A549 (cell line): ENCODE measurements at regions not wholly inside any gene's neighbourhood (a gene's known extent, or its start where the extent isn't known, plus 50 kb on each side); places are given as distances from the start of the nearest gene placed in this dataset.

Experiments used
- ATAC-seq, 2 experiments: fragments of 200-7000 bp in 1 of 2; fragments of >200 bp in 1 of 2; cut with Nextera tagmentation in 1 of 2; cut with Tn5 transposase in 1 of 2; 3 replicates each; pipeline versions ENCODE4 v1.8.0 to v1.9.1; 2018 to 2020; ENCODE audit warnings: mild to moderate bottlenecking in 1 of 2, moderate library complexity in 1 of 2
- CTCF ChIA-PET: fragments of 300-600 bp; sonication (Branson Sonifier 250); formaldehyde crosslinking; extraction: SDS; loops from one replicate; lab custom pipeline; 2021; ENCODE audit warnings: antibody characterized with exemption, inconsistent platforms; lab: Yijun Ruan, JAX
- POLR2A ChIA-PET: fragments of 350-600 bp; formaldehyde crosslinking; extraction: SDS; loops from one replicate; lab custom pipeline; 2021; ENCODE audit warnings: antibody characterized with exemption, inconsistent platforms; lab: Yijun Ruan, JAX
- DNase-seq, 2 experiments: peaks; one replicate each; pipeline versions ENCODE4 v3.0.0 to v3.0.0-alpha.2; 2011 to 2016; ENCODE audit warnings: low read depth in 1 of 2, low spot score in 1 of 2
- FAIRE-seq: peaks from 2 replicates; lab custom pipeline; 2011; peaks lifted over from hg19 to GRCh38; lab: Jason Lieb, UNC
- H3K27ac ChIP-seq, 2 experiments: fragments of >200 bp; sonication (Bioruptor Twin); formaldehyde crosslinking; 3 replicates each; pipeline ENCODE4 v1.5.1; 2016 to 2017
- H3K4me1 ChIP-seq: fragments of >200 bp; sonication (Bioruptor Twin); formaldehyde crosslinking; 3 replicates; pipeline ENCODE4 v1.6.1; 2016
- H3K4me2 ChIP-seq: fragments of >200 bp; sonication (Bioruptor Twin); formaldehyde crosslinking; 3 replicates; pipeline ENCODE4 v1.6.1; 2016
- H3K4me3 ChIP-seq: fragments of >200 bp; sonication (Bioruptor Twin); formaldehyde crosslinking; 3 replicates; pipeline ENCODE4 v1.5.1; 2016
- H3K9me3 ChIP-seq: fragments of >200 bp; sonication (Bioruptor Twin); formaldehyde crosslinking; 3 replicates; pipeline ENCODE4 v1.6.1; 2016
- CBX8 ChIP-seq: fragments of 200-600 bp; sonication (generic); IDR thresholded peaks from 2 replicates; pipeline ENCODE4 v1.6.1; 2016
- CEBPB ChIP-seq, 2 experiments: fragments of >200 bp in 1 of 2; sonication (Bioruptor Twin) in 1 of 2; formaldehyde crosslinking in 1 of 2; IDR thresholded peaks; 2 replicates each; pipeline ENCODE4 v1.6.1; 2012 to 2016
- EHF ChIP-seq: fragments of 250-450 bp; sonication (Bioruptor Pico); IDR thresholded peaks from 2 replicates; pipeline ENCODE4 v1.5.0; 2020; ENCODE audit warnings: mild to moderate bottlenecking
- ESRRA ChIP-seq: fragments of 150-350 bp; IDR thresholded peaks from 2 replicates; pipeline ENCODE4 v1.6.1; 2014; ENCODE audit warnings: mild to moderate bottlenecking, low read length, borderline replicate concordance
- HEYL ChIP-seq: fragments of 250-450 bp; sonication (Bioruptor Pico); IDR thresholded peaks from 2 replicates; pipeline ENCODE4 v1.8.0; 2021; ENCODE audit warnings: mild to moderate bottlenecking, moderate library complexity
- HOXB13 ChIP-seq: fragments of 250-450 bp; sonication (Bioruptor Pico); IDR thresholded peaks from 2 replicates; pipeline ENCODE4 v1.5.0; 2020; ENCODE audit warnings: low read depth, mild to moderate bottlenecking, moderate library complexity
- JUN ChIP-seq, 2 experiments: fragments of >200 bp; sonication (Bioruptor Twin); formaldehyde crosslinking; IDR thresholded peaks; 2 replicates in 1 of 2; 3 replicates in 1 of 2; pipeline ENCODE4 v1.6.1; 2016 to 2017
- KDM5A ChIP-seq: fragments of 200-600 bp; sonication (generic); IDR thresholded peaks from 2 replicates; pipeline ENCODE4 v1.6.1; 2016; ENCODE audit warnings: antibody characterized with exemption, mild to moderate bottlenecking
- MAFK ChIP-seq: fragments of 450-650 bp; IDR thresholded peaks from 2 replicates; pipeline ENCODE4 v1.6.1; 2014; ENCODE audit not compliant: partially characterized antibody
- MYC ChIP-seq: IDR thresholded peaks from 2 replicates; pipeline ENCODE4 v1.6.1; 2012; ENCODE audit warnings: mild to moderate bottlenecking, inconsistent platforms, low read length, improper control_type of control experiment, borderline replicate concordance
- NFE2L2 ChIP-seq: fragments of 150-350 bp; conservative IDR thresholded peaks from 2 replicates; pipeline ENCODE4 v1.6.1; 2014; ENCODE audit warnings: low read length
- NPAS2 ChIP-seq: fragments of 250-450 bp; sonication (Bioruptor Pico); IDR thresholded peaks from 2 replicates; pipeline ENCODE4 v1.8.0; 2022; ENCODE audit warnings: mild to moderate bottlenecking, moderate library complexity, borderline replicate concordance
- POLR2A ChIP-seq: IDR thresholded peaks from 2 replicates; pipeline ENCODE4 v1.6.1; 2012; ENCODE audit warnings: mild to moderate bottlenecking, low read length
- RARB ChIP-seq: fragments of 250-450 bp; sonication (Bioruptor Pico); IDR thresholded peaks from 2 replicates; pipeline ENCODE4 v1.8.0; 2021; ENCODE audit warnings: mild to moderate bottlenecking, moderate library complexity
- SREBF2 ChIP-seq: fragments of 450-650 bp; IDR thresholded peaks from 2 replicates; pipeline ENCODE4 v1.6.1; 2014; ENCODE audit warnings: mild to moderate bottlenecking, moderate library complexity
- TFCP2L1 ChIP-seq: fragments of 250-450 bp; sonication (Bioruptor Pico); IDR thresholded peaks from 2 replicates; pipeline ENCODE4 v1.5.0; 2021; ENCODE audit warnings: mild to moderate bottlenecking
- TP53 ChIP-seq: fragments of 250-450 bp; sonication (Bioruptor Pico); IDR thresholded peaks from 2 replicates; pipeline ENCODE4 v1.5.0; 2021; ENCODE audit warnings: mild to moderate bottlenecking, moderate library complexity
- ZC3H11A ChIP-seq: fragments of 450-650 bp; IDR thresholded peaks from 2 replicates; pipeline ENCODE4 v1.6.1; 2014; ENCODE audit warnings: antibody characterized with exemption, mild to moderate bottlenecking
- ZFP36 ChIP-seq: fragments of 450-650 bp; IDR thresholded peaks from 2 replicates; pipeline ENCODE4 v1.6.1; 2014; ENCODE audit warnings: borderline replicate concordance; ENCODE audit not compliant: partially characterized antibody
- ZSCAN20 ChIP-seq: fragments of 250-450 bp; sonication (Bioruptor Pico); IDR thresholded peaks from 2 replicates; pipeline ENCODE4 v1.8.0; 2022; ENCODE audit warnings: mild to moderate bottlenecking, moderate library complexity
- WGBS: methylation state at CpG from one replicate; pipeline ENCODE4 v1.1.6; 2017; ENCODE audit errors: missing lambda C conversion rate; 5-methylcytosine and 5-hydroxymethylcytosine counted together
- TF ChIP-seq, protein P1 (sequence below): fragments of >200 bp; sonication (Bioruptor Twin); formaldehyde crosslinking; IDR thresholded peaks from 2 replicates; pipeline ENCODE4 v1.6.1; 2016
- TF ChIP-seq, protein P2 (sequence below): fragments of 200-600 bp; sonication (generic); IDR thresholded peaks from 2 replicates; pipeline ENCODE4 v1.6.1; 2016; ENCODE audit warnings: antibody characterized with exemption, mild to moderate bottlenecking, moderate library complexity
- TF ChIP-seq, protein P3 (sequence below): IDR thresholded peaks from 2 replicates; pipeline ENCODE4 v1.6.1; 2012

DNA sequence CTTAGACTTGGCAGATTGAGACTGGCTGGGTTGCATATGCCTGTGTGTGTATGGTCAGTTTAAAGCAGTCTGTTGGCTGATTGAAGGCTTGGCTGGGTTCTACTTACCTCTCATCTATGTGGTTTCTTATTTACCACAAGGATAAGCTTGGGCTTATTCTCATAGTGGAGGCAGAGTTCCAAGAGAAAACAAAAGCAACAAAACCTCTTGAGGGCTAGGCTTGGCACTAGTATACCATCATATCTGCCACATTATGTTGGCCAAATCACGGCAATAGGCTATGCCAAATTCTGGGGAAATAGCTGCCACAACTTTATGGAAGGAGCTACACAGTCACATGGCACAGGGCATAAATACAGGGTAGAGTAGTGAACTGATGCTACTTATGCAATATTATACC lies 714.1 kb downstream of the CBLN4 start:
- POLR2A ChIA-PET: no interaction called here
- 6% methylated on average over 1 of the region's 1 CpG for WGBS
- Histone ChIP-seq H3K4me1 (no peaks in the 10 kb centered on the region), H3K27ac (no peak overlapping the region), H3K4me3 (no peak overlapping the region), H3K9me3 (no peaks in the 10 kb centered on the region), H3K4me2 (no peak overlapping the region)
- CTCF ChIA-PET: no interaction called here
- no peak for DNase-seq
- TF ChIP-seq EHF (CRISPR knock-in tag) (no peak), ZFP36 (no peak), NPAS2 (CRISPR knock-in tag) (no peak), RARB (CRISPR knock-in tag) (no peak), ZSCAN20 (CRISPR knock-in tag) (no peak), NFE2L2 (no peak), MAFK (no peak), ZC3H11A (no peak), JUN (IDR thresholded peaks at IDR 0.05) (no peak), KDM5A (no peak), CBX8 (no peak), POLR2A (no peak), TFCP2L1 (CRISPR knock-in tag) (no peak), ESRRA (no peak), SREBF2 (no peak), MYC (no peak)
- TF ChIP-seq, protein P1, sequence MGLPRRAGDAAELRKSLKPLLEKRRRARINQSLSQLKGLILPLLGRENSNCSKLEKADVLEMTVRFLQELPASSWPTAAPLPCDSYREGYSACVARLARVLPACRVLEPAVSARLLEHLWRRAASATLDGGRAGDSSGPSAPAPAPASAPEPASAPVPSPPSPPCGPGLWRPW: no peak
- TF ChIP-seq, protein P2, sequence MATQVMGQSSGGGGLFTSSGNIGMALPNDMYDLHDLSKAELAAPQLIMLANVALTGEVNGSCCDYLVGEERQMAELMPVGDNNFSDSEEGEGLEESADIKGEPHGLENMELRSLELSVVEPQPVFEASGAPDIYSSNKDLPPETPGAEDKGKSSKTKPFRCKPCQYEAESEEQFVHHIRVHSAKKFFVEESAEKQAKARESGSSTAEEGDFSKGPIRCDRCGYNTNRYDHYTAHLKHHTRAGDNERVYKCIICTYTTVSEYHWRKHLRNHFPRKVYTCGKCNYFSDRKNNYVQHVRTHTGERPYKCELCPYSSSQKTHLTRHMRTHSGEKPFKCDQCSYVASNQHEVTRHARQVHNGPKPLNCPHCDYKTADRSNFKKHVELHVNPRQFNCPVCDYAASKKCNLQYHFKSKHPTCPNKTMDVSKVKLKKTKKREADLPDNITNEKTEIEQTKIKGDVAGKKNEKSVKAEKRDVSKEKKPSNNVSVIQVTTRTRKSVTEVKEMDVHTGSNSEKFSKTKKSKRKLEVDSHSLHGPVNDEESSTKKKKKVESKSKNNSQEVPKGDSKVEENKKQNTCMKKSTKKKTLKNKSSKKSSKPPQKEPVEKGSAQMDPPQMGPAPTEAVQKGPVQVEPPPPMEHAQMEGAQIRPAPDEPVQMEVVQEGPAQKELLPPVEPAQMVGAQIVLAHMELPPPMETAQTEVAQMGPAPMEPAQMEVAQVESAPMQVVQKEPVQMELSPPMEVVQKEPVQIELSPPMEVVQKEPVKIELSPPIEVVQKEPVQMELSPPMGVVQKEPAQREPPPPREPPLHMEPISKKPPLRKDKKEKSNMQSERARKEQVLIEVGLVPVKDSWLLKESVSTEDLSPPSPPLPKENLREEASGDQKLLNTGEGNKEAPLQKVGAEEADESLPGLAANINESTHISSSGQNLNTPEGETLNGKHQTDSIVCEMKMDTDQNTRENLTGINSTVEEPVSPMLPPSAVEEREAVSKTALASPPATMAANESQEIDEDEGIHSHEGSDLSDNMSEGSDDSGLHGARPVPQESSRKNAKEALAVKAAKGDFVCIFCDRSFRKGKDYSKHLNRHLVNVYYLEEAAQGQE: no peak
- no peak for FAIRE-seq
- ATAC-seq: no peak

DNA sequence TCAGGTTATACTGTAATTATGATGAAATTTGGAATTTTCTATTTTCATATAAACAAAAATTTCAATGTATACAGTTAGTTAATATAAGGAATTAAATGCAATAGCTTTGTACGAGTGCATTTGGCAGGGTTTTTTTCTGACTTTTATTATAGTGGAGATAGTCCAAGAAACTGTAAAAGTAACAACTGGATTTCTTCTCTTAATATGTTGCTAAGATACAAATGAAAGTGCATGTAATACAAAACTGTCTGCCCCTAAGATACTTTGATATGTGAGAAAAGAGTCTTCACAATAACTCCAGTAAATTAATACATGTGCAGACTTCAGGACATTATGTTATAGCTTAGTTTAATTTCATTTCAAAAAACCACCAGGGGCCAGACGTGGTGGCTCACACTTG lies 721.4 kb downstream of the CBLN4 start:
- no peak for TF ChIP-seq HEYL (CRISPR knock-in tag)
- TF ChIP-seq TP53: no peak
- TF ChIP-seq, protein P3, sequence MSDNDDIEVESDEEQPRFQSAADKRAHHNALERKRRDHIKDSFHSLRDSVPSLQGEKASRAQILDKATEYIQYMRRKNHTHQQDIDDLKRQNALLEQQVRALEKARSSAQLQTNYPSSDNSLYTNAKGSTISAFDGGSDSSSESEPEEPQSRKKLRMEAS: no peak
- no peak for TF ChIP-seq HOXB13 (CRISPR knock-in tag)
- Histone ChIP-seq H3K27ac (no peak overlapping the region), H3K4me3 (no peak overlapping the region), H3K9me3 (no peaks in the 10 kb centered on the region), H3K4me1 (no peaks in the 10 kb centered on the region), H3K4me2 (no peak overlapping the region)
- WGBS: 2% methylated on average over 2 of the region's 2 CpGs
- ATAC-seq (no peak), FAIRE-seq (no peak), DNase-seq (no peak)
- POLR2A ChIA-PET: no interaction called here
- CTCF ChIA-PET: no interaction called here

DNA sequence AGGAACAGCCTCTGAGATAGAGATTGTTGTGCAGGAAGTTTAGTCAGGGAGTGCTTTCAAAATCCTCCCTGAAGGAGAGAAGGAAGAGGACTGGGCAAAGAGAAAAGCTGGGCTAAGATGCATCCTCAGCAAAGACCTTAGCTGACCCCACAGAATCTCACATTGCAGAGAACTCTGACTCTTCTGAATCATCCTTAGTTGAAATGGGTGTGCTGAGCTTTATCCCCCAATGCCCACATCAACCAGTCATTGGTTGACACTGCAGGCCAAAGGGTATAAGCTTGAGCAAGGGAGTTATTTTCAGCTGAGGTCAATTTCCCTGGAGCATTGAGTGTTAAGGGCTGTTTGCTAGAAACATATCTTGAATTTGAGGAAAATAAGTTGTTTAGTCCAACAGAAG lies 732.2 kb downstream of the CBLN4 start:
- no peak for FAIRE-seq
- ChIA-PET POLR2A (no interaction called here), CTCF (no interaction called here)

More for the DNA sequence above, 732.2 kb downstream of the CBLN4 start:
- H3K4me2 ChIP-seq: no peak overlapping the region
- H3K4me3 ChIP-seq: no peak overlapping the region
- TF ChIP-seq CEBPB (IDR thresholded peaks at IDR 0.05): no peak
- DNase-seq (no peak), ATAC-seq (no peak)
- no peaks in the 10 kb centered on the region for H3K4me1 ChIP-seq
- no peak overlapping the region for H3K27ac ChIP-seq
- no peaks in the 10 kb centered on the region for H3K9me3 ChIP-seq
